GM10248 (cell line): ENCODE measurements at regions not wholly inside any gene's neighbourhood (a gene's known extent, or its start where the extent isn't known, plus 50 kb on each side); places are given as distances from the start of the nearest gene placed in this dataset.

Experiments
- CTCF ChIA-PET: fragments of 300-600 bp; sonication (Branson Sonifier 250); formaldehyde crosslinking; extraction: SDS; loops from one replicate; lab custom pipeline; 2021; ENCODE audit warnings: antibody characterized with exemption; lab: Yijun Ruan, JAX
- POLR2A ChIA-PET: fragments of 350-650 bp; sonication (Branson Sonifier 250); formaldehyde crosslinking; extraction: SDS; loops from one replicate; lab custom pipeline; 2020; ENCODE audit warnings: antibody characterized with exemption; lab: Yijun Ruan, JAX
- DNase-seq: peaks from one replicate; pipeline ENCODE4 v3.0.0; 2012; ENCODE audit errors: extremely low spot score
- TF ChIP-seq, protein P1 (sequence below): IDR thresholded peaks from 2 replicates; pipeline ENCODE4 v1.5.1; 2012; ENCODE audit warnings: mild to moderate bottlenecking, low read depth; ENCODE audit errors: extremely low read depth, missing control alignments, control extremely low read depth

DNA sequence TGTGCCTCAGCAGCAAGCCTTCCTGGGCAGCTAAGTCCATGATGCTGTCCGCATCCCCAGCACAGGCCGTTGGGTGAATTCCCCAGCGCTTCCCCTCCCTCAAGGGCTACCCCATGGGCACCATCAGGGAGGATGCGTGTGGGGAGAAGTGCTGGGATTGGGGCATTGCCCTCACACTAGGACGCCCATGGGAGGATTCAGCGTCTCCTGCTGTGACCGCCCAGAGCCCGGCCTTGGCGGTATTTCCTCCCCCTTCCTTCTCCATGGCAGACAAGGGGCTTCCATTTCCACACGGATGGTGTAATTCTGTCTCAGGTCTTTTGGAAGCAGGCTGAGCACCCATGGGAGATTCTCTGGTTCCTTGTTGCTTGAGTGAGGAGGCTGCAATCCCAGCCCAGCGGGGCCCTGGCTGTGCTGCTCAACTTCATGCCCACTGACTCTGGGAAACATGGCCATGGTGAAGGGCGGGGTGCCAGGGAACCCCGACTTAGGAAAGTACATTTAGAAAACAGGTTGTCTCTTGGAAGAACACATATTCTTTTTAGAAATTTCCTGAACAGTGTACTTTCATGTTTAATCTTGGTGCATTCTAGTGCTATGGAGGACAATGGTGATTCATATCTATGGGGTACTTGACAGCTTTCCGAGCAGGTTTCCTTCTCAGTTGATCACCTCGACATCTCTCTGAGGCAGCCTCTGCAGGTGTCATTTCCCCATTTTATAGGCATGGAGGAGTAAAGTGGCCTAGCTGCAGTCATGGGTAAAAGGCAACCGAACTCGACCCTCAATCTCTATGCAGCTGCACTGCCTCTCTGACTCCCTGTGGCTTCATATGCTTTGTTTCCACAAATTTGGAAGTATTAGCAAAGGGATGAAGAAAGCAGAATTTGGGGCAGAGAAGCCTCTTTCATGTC is 178.2 kb upstream of the CST7 start:
- CTCF ChIA-PET = no interaction called here
- DNase-seq = no peak
- POLR2A ChIA-PET = no interaction called here
- TF ChIP-seq, protein P1, sequence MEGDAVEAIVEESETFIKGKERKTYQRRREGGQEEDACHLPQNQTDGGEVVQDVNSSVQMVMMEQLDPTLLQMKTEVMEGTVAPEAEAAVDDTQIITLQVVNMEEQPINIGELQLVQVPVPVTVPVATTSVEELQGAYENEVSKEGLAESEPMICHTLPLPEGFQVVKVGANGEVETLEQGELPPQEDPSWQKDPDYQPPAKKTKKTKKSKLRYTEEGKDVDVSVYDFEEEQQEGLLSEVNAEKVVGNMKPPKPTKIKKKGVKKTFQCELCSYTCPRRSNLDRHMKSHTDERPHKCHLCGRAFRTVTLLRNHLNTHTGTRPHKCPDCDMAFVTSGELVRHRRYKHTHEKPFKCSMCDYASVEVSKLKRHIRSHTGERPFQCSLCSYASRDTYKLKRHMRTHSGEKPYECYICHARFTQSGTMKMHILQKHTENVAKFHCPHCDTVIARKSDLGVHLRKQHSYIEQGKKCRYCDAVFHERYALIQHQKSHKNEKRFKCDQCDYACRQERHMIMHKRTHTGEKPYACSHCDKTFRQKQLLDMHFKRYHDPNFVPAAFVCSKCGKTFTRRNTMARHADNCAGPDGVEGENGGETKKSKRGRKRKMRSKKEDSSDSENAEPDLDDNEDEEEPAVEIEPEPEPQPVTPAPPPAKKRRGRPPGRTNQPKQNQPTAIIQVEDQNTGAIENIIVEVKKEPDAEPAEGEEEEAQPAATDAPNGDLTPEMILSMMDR = no peak

DNA sequence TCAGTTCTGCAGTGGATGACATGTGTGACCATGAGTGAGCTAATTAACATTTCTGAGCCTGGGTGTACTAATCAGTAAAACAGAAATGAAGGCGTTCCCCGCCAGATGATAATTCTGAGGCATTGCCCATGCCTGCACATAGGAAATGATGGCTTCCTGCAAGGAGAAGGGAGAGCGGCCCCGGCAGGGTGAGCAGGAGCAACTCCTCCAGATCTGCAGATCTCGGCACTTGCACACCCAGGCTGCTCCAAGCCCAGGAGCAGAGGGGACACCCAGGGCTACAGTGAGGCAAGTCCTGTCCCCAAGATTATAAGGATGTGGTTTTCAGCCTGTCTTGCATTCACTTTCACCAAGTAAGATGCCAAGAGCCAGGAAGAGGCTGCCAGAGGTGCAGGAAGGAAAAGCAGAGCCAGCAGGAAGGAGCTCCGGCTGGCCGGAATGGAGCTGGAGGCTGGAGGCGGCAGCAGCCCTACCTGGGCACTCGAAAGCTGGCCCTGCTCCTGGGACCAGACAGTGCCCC is 177.5 kb upstream of the CST7 start:
- TF ChIP-seq, protein P1 = no peak
- no peak for DNase-seq
- CTCF ChIA-PET = interaction anchor here (0.7 kb wide), 1 partner anchor 9 kb away, joined by 3 read pairs; no protein-coding TSS in a partner anchor
- POLR2A ChIA-PET = no interaction called here

DNA sequence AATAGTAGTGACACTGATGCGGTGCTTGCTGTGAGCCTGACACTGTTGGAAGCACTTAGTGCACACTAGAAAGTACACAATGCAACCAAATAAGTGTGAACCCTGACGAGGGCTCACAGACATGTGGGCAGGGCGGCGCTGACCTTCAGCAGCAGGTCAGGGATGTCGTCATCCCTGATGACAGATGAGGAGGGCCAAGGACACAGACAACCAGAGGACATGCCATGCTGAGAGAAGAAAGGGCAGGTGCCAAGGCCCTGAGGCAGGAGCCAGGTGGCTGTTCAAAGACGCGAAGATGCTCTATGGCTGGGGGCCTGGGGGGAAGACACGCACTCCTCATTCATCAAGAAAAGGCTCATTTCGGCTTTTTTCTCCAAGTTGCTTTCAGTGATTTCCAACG is 176.4 kb upstream of the CST7 start:
- TF ChIP-seq, protein P1 = no peak
- POLR2A ChIA-PET = no interaction called here
- CTCF ChIA-PET = no interaction called here
- DNase-seq = no peak

DNA sequence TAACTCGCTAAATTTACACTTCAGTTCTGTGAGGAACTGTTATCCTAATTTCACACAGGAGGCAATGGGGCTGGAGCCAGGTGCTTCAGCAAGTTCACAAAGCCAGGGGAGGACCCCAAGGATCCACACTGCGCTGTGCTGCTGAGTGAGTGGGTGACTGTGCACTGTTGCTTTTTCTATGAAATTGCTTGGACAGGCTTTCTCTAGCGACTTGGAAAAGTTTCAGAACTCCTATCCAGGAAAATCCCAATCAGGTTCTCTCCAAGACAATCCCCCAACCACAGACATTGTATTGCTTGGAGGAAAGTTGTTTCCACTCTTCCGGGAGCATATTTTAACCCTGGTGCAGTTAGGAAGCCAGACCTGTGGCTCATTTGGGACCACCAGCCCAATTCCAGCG is 175.9 kb upstream of the CST7 start:
- TF ChIP-seq, protein P1 = no peak
- no peak for DNase-seq
- ChIA-PET POLR2A (no interaction called here), CTCF (no interaction called here)

DNA sequence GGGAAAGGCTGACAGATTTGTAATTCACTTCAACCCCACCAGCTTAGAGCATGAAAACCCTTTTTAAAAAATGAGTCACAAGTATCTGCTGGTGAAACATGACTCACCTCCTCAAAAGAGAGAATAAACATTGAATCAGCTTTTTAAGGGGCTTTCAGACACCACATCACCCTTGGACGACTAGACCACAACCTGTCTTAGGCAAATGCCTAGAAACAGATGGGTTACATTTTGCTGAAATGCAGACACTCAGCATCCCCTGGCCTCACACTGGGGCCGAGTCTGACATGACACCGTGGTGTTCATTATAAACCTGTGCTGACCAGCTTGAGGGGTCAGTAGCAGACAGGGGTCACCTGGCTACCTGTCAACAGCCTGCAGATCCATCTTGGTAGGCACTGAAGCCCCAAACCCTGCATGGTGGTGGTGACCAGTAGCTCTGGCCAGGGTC is 175.3 kb upstream of the CST7 start:
- ChIA-PET POLR2A (no interaction called here), CTCF (interaction anchor here (1.4 kb wide), 1 partner anchor 11 kb away, joined by 3 read pairs; no protein-coding TSS in a partner anchor)
- no peak for DNase-seq
- TF ChIP-seq, protein P1 = no peak

DNA sequence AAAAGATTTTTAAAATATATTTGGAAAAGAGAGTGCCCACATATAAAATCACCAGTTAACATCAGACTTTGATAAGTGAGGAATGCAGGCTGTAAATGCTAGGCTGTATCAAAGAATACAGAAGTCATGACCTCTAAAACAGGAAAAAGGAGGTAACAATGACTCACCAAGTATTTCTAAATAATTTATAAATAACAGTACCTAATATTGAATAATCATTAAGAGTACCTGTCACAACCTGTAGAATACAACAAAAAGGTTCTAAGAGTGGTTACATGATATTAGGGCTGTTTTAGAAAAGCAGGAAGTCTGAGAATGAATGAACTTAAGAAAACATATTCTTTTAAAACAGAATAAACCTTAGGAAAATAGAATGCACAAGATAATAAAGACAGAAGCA is 173.1 kb upstream of the CST7 start:
- POLR2A ChIA-PET = no interaction called here
- TF ChIP-seq, protein P1 = no peak
- CTCF ChIA-PET = no interaction called here
- no peak for DNase-seq
